HEK293T (cell line): ENCODE measurements at regions not wholly inside any gene's neighbourhood (a gene's known extent, or its start where the extent isn't known, plus 50 kb on each side); places are given as distances from the start of the nearest gene placed in this dataset.

Experiments
- ARNT ChIP-seq: fragments of 450-650 bp; IDR thresholded peaks from 2 replicates; pipeline ENCODE4 v1.6.1; 2017; ENCODE audit warnings: mild to moderate bottlenecking
- BHLHE40 ChIP-seq: fragments of 450-650 bp; IDR thresholded peaks from 2 replicates; pipeline ENCODE4 v1.6.1; 2016; ENCODE audit warnings: mild to moderate bottlenecking, moderate library complexity, borderline replicate concordance
- ELF4 ChIP-seq: fragments of 450-650 bp; IDR thresholded peaks from 2 replicates; pipeline ENCODE4 v1.6.1; 2017; ENCODE audit warnings: antibody characterized with exemption
- FOXA1 ChIP-seq: fragments of 450-650 bp; IDR thresholded peaks from 2 replicates; pipeline ENCODE4 v1.6.1; 2016; ENCODE audit warnings: mild to moderate bottlenecking
- FOXM1 ChIP-seq: fragments of 450-650 bp; IDR thresholded peaks from 2 replicates; pipeline ENCODE4 v1.6.1; 2017; ENCODE audit warnings: mild to moderate bottlenecking, borderline replicate concordance
- HDGF ChIP-seq: fragments of 450-650 bp; IDR thresholded peaks from 2 replicates; pipeline ENCODE4 v1.6.1; 2017; ENCODE audit warnings: antibody characterized with exemption, borderline replicate concordance
- LEF1 ChIP-seq: fragments of 450-650 bp; IDR thresholded peaks from 2 replicates; pipeline ENCODE4 v1.6.1; 2017; ENCODE audit warnings: mild to moderate bottlenecking, borderline replicate concordance
- NFRKB ChIP-seq: fragments of 450-650 bp; IDR thresholded peaks from 2 replicates; pipeline ENCODE4 v1.6.1; 2016; ENCODE audit warnings: mild to moderate bottlenecking, moderate library complexity
- PKNOX1 ChIP-seq: fragments of 450-650 bp; IDR thresholded peaks from 2 replicates; pipeline ENCODE4 v1.6.1; 2016
- SP1 ChIP-seq: fragments of 450-650 bp; IDR thresholded peaks from 2 replicates; pipeline ENCODE4 v1.6.1; 2017
- SUZ12 ChIP-seq: fragments of 450-650 bp; IDR thresholded peaks from 2 replicates; pipeline ENCODE4 v1.6.1; 2016; ENCODE audit warnings: mild to moderate bottlenecking
- TARDBP ChIP-seq: fragments of 450-650 bp; IDR thresholded peaks from 2 replicates; pipeline ENCODE4 v1.6.1; 2016
- ZNF384 ChIP-seq: fragments of 450-650 bp; IDR thresholded peaks from 2 replicates; pipeline ENCODE4 v1.6.1; 2016

GRCh38 chr2:147524912-147525311, 319.9 kb upstream of the ACVR2A start:
- TF ChIP-seq ZNF384 (no peak), HDGF (no peak), LEF1 (no peak), TARDBP (no peak), NFRKB (no peak), SUZ12 (no peak), SP1 (no peak), ELF4 (no peak), FOXA1 (no peak), BHLHE40 (no peak), ARNT (no peak), FOXM1 (no peak), PKNOX1 (no peak)
